ENCODE measurements at regions not wholly inside any gene's neighbourhood (a gene's known extent, or its start where the extent isn't known, plus 50 kb on each side); places are given as distances from the start of the nearest gene placed in this dataset.

GRCh38 chr10:14385596-14386593 lies 55.2 kb upstream of the FRMD4A start:
- POLR2A ChIA-PET = interaction anchor here (0.7 kb wide), 1 partner anchor 27 kb away, joined by 3 read pairs; no protein-coding TSS in a partner anchor

GRCh38 chr10:14384915-14385314 lies 54.2 kb upstream of the FRMD4A start:
- no peaks in the 10 kb centered on the region for H3K36me3 ChIP-seq (ENCODE audit: control insufficient read depth, insufficient read depth, low read length)
- DNase-seq (ENCODE audit: extremely low read depth in 1 of 4, low spot score in 3 of 4) (no peak), FAIRE-seq (no peak), ATAC-seq (no peak)
- H3K4me2 ChIP-seq (ENCODE audit: insufficient read depth, low read length) = no peak overlapping the region
- H3K79me2 ChIP-seq (ENCODE audit: control insufficient read depth, insufficient read depth, low read length) = no peaks in the 10 kb centered on the region
- H4K20me1 ChIP-seq (replicated peaks; ENCODE audit: control insufficient read depth, insufficient read depth, low read length) = no peaks in the 10 kb centered on the region
- ChIA-PET CTCF (ENCODE audit: low intra/inter-chr PET ratio) (no interaction called here), POLR2A (no interaction called here)
- intact Hi-C loops (cut with micrococcal nuclease) (no loop called here), in situ Hi-C loops (cut with MboI) (no loop called here)
- H3K27ac ChIP-seq (ENCODE audit: extremely low read depth, low read depth, low read length) = no peak overlapping the region
- H3K9me1 ChIP-seq (ENCODE audit: control insufficient read depth, insufficient read depth, low read length) = no peaks in the 10 kb centered on the region
- no peaks in the 10 kb centered on the region for H3K4me1 ChIP-seq (replicated peaks in 1 of 2; ENCODE audit: control insufficient read depth in 2 of 2, insufficient read depth in 2 of 2, low read length in 2 of 2)
- no peak overlapping the region for H3K4me3 ChIP-seq
- no peak overlapping the region for H3K9ac ChIP-seq (ENCODE audit: insufficient read depth in 1 of 2, low read depth in 2 of 2, low read length in 2 of 2)
- no peaks in the 10 kb centered on the region for H3K9me3 ChIP-seq (replicated peaks; ENCODE audit: control insufficient read depth, insufficient read depth, low read depth, low read length)
- WGBS (ENCODE audit: insufficient coverage, low coverage, missing lambda C conversion rate) = 0% methylated on average over 3 of the region's 3 CpGs
- TF ChIP-seq PYGO2 (tag; IDR thresholded peaks at IDR 0.05) = no peak
- TF ChIP-seq ZNF280B (CRISPR knock-in tag; IDR thresholded peaks at IDR 0.05) = no peak
- no peak for TF ChIP-seq HDAC6 (IDR thresholded peaks at IDR 0.05; ENCODE audit: low read depth, low read length)
- TF ChIP-seq ZNF121 (CRISPR knock-in tag; conservative IDR thresholded peaks at IDR 0.05) = no peak
- TF ChIP-seq ATF7 (IDR thresholded peaks at IDR 0.05) = no peak
- TF ChIP-seq L3MBTL2 (IDR thresholded peaks at IDR 0.05) = no peak
- no peak for TF ChIP-seq TFE3 (CRISPR knock-in tag; IDR thresholded peaks at IDR 0.05)
- no TSS peak for BruUV-seq (replicated peaks)
- no peak overlapping the region for H2AFZ ChIP-seq (ENCODE audit: low read depth, low read length)
- H3K27me3 ChIP-seq (ENCODE audit: control insufficient read depth in 2 of 2, insufficient read depth in 2 of 2, low read length in 2 of 2) = peaks cover 0 to 8% of the 10 kb centered on the region in 2 experiments; a peak in 1 of 5 replicates

More at GRCh38 chr10:14385596-14386593, 55.2 kb upstream of the FRMD4A start:
- TF ChIP-seq ZNF695 (CRISPR knock-in tag; IDR thresholded peaks at IDR 0.05) (no peak), SMARCA4 (IDR thresholded peaks at IDR 0.05) (no peak)
- H4K20me1 ChIP-seq (replicated peaks; ENCODE audit: control insufficient read depth, insufficient read depth, low read length) = no peaks in the 10 kb centered on the region
- ATAC-seq = no peak
- intact Hi-C loops (cut with micrococcal nuclease) = no loop called here
- H3K9me1 ChIP-seq (ENCODE audit: control insufficient read depth, insufficient read depth, low read length) = no peaks in the 10 kb centered on the region
- WGBS (ENCODE audit: insufficient coverage, low coverage, missing lambda C conversion rate) = 0% methylated on average over 13 of the region's 13 CpGs
- in situ Hi-C loops (cut with MboI) = no loop called here
- CTCF ChIA-PET (ENCODE audit: low intra/inter-chr PET ratio) = no interaction called here
- H3K9ac ChIP-seq (ENCODE audit: insufficient read depth in 1 of 2, low read depth in 2 of 2, low read length in 2 of 2) = no peak overlapping the region
- no TSS peak for BruUV-seq (replicated peaks)
- no peaks in the 10 kb centered on the region for H3K79me2 ChIP-seq (ENCODE audit: control insufficient read depth, insufficient read depth, low read length)
- no peak for DNase-seq (ENCODE audit: extremely low read depth in 1 of 4, low spot score in 3 of 4)
- no peak overlapping the region for H2AFZ ChIP-seq (ENCODE audit: low read depth, low read length)
- H3K27me3 ChIP-seq (ENCODE audit: control insufficient read depth in 2 of 2, insufficient read depth in 2 of 2, low read length in 2 of 2) = peaks cover 0 to 8% of the 10 kb centered on the region in 2 experiments; a peak in 1 of 5 replicates
- H3K27ac ChIP-seq (ENCODE audit: extremely low read depth, low read depth, low read length) = no peak overlapping the region
- H3K9me3 ChIP-seq (replicated peaks; ENCODE audit: control insufficient read depth, insufficient read depth, low read depth, low read length) = no peaks in the 10 kb centered on the region
- H3K4me1 ChIP-seq (replicated peaks in 1 of 2; ENCODE audit: control insufficient read depth in 2 of 2, insufficient read depth in 2 of 2, low read length in 2 of 2) = no peaks in the 10 kb centered on the region
- no peak for FAIRE-seq
- no peak overlapping the region for H3K4me3 ChIP-seq
- H3K4me2 ChIP-seq (ENCODE audit: insufficient read depth, low read length) = no peak overlapping the region
- no peaks in the 10 kb centered on the region for H3K36me3 ChIP-seq (ENCODE audit: control insufficient read depth, insufficient read depth, low read length)

Data from K562 (cell line).